GM12892 (cell line): ENCODE measurements at regions not wholly inside any gene's neighbourhood (a gene's known extent, or its start where the extent isn't known, plus 50 kb on each side); places are given as distances from the start of the nearest gene placed in this dataset.

Experiments used
- DNase-seq: peaks from one replicate; pipeline ENCODE4 v3.0.0; 2011; ENCODE audit not compliant: insufficient read length
- FAIRE-seq: peaks from 2 replicates; lab custom pipeline; 2011; peaks lifted over from hg19 to GRCh38; lab: Jason Lieb, UNC
- POLR2A ChIP-seq: IDR thresholded peaks from 2 replicates; pipeline ENCODE4 v1.6.1; 2011; ENCODE audit warnings: low read depth, low read length, control low read depth
- POLR2AphosphoS5 ChIP-seq: IDR thresholded peaks from 2 replicates; pipeline ENCODE4 v1.6.1; 2011; ENCODE audit warnings: low read depth, low read length, control low read depth
- TAF1 ChIP-seq: IDR thresholded peaks from 2 replicates; pipeline ENCODE4 v1.6.1; 2011; ENCODE audit warnings: low read depth, mild to moderate bottlenecking, control low read depth, low read length, borderline replicate concordance

DNA sequence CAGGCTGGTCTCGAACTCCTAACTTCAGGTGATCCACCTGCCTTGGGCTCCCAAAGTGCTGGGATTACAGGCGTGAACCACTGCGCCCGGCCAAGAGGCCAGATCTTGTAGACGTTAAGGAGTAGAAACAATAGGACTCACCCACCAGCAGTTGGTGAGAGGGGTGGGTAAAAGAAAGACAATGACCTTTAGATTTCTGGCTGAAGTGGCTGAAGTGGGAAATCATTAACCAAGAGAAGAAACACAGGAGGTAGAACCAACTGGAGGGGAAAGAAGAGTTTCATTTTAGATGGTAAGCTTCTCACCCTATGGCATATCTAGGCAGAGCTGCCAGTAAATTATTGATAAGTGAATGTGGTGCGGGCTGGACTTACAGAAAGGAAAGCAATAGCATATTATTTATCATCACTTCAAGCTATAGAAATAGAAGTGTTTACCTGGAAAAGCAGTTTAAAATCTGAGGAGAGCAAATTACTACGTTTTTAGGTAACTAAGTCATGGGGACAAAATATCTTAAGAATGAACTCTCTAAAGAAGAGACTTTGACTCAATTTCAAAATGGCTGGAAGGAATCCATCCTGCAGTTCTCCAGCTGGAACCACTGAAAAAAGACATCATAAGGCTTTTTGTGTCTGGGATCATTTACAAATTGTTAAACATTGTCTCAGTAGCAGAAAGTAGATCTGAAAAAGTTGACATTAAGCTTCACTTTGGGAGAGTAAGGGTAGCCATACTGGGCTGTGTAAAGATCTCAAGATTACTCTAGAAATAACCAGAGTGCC is 109.6 kb downstream of the ALDH8A1 start:
- TF ChIP-seq TAF1 (no peak), POLR2AphosphoS5 (no peak), POLR2A (no peak)
- FAIRE-seq (no peak), DNase-seq (no peak)

DNA sequence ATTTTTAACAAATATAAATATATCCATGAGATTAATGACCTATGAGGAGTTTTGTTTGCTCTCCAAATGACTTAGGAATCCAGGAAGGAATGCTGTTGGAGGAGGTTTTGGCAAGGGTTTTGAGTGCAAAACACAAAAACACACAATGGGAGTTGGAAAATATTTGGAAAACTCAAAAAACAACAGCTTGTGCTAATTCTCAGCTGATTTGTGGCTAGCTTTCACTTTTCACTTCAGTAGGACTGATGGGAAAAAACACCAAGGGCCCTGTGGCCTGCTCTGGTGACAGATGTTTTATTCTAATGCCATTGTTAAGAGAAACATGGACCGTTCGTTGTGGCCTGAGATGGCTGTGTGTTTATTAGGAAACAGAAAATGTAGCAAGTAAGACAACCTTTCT is 113.9 kb downstream of the ALDH8A1 start:
- FAIRE-seq (no peak), DNase-seq (no peak)
- TF ChIP-seq TAF1, result no peak
- no peak for TF ChIP-seq POLR2A
- no peak for TF ChIP-seq POLR2AphosphoS5

DNA sequence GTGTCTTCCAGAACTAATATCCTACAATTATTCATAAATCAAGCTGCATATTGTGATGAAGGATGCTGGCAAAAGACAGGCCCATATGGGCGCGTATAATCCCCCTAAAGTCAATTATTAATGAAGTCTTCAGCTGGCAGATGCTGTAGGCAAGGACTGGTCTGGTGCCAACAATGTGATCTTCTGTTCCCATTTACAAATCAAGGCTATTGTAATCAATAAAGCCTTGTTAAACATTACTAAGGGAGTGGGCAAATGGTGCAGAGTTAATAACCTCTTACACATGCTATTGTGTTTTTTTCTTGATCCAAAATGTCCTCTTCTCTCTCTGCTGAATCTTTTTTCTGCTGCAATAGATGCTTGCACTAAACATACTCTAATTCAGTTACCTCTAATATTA is 119.0 kb downstream of the ALDH8A1 start:
- TF ChIP-seq POLR2AphosphoS5 (no peak), TAF1 (no peak), POLR2A (no peak)
- DNase-seq, result no peak
- FAIRE-seq, result no peak

DNA sequence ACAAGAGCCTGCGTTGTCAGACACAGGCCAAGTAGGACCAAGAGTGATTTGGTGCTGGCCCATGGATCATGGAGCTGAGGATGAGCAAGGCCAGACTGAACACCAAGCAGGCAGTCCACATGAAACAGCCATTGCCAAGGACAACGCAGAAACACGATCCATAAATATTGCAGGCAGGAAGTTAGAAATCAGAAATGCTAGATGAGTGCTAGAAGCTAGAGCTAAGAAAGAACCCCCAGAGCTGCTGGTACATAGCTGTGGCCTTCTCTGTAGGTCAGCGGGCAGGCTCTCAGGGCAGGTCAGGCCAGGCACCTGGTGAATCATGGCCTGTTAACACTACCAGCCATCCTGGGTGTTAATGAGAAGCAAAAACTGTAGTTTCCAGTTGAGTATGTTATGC is 119.7 kb downstream of the ALDH8A1 start:
- TF ChIP-seq TAF1 (no peak), POLR2AphosphoS5 (no peak), POLR2A (no peak)
- FAIRE-seq (no peak), DNase-seq (no peak)

DNA sequence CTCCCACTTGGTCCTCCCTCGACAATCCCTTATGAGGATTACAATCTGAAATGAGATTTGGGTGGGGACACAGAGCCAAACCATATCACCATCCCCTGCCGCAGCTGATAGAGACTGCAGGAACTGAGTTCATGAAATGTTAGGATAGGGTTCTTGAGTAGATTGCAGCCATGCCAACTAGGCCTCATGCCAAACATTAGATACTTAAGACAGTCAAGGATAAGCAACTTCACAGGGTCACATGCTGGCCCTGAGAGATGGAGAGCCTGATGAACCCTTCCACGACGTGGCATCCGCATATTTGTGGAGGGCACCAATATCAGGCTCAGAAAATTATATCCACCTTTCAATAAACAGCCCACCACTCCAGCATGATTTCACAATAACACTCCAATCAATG is 121.3 kb downstream of the ALDH8A1 start:
- no peak for DNase-seq
- FAIRE-seq, result peak; percentile 38
- no peak for TF ChIP-seq POLR2AphosphoS5
- no peak for TF ChIP-seq POLR2A
- TF ChIP-seq TAF1, result no peak

DNA sequence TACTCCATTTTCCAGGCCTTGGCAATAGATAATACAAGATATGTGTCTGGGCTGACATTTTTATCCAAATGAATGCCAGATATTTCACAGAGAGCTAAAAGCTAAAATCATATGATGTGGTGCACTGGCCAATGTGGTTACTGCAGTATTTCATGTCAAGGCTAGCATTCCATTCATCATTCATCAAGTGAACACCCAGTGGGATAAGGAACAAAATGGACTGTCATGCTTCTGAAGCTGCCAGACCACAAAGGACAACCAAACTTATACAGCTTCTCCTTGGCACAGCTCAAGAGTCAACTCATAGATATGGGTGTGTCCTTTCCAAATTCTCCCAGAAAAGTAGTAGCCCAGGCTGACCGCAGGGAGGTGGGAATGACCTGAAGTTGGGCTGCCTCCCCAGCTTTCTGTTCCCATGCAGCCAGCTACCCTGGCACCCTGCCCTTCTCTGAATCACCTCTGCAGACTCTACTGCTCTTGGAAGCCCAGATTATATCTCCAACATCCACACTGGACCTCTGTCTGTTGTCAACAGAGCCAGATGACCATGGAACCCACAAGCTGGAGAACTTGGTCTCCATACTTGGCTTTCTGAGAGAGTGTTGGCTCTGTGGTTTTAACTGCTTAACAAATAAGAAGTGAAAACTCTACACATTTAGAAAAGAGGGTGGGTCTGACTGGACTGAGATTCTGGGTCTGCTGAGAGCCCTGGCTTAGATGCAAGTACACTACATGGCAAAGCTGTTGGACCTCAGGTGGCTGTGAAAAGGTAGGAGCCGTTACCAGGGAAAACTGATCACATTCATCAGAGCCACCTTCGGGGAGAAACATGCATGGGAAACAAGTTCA is 122.8 kb downstream of the ALDH8A1 start:
- no peak for FAIRE-seq
- no peak for DNase-seq

DNA sequence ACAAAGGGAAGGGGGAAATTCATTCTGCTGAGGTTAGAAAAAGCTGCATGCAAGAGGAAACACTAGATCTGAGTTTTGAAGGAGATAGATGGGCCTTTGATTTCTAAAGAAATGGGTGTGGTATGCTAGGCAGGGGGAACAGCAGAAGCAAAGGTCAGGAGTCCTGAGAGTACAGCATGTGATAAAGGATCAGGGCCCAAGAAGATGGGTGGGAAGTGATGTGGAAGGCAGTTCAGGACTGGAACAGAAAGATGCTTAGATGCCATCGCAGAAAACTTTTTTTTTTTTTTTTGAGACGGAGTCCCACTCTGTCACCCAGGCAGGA is 126.2 kb downstream of the ALDH8A1 start:
- no peak for FAIRE-seq
- no peak for TF ChIP-seq POLR2A
- no peak for TF ChIP-seq TAF1
- no peak for TF ChIP-seq POLR2AphosphoS5
- DNase-seq, result no peak

More for the DNA sequence above, 122.8 kb downstream of the ALDH8A1 start:
- no peak for TF ChIP-seq POLR2AphosphoS5

DNA sequence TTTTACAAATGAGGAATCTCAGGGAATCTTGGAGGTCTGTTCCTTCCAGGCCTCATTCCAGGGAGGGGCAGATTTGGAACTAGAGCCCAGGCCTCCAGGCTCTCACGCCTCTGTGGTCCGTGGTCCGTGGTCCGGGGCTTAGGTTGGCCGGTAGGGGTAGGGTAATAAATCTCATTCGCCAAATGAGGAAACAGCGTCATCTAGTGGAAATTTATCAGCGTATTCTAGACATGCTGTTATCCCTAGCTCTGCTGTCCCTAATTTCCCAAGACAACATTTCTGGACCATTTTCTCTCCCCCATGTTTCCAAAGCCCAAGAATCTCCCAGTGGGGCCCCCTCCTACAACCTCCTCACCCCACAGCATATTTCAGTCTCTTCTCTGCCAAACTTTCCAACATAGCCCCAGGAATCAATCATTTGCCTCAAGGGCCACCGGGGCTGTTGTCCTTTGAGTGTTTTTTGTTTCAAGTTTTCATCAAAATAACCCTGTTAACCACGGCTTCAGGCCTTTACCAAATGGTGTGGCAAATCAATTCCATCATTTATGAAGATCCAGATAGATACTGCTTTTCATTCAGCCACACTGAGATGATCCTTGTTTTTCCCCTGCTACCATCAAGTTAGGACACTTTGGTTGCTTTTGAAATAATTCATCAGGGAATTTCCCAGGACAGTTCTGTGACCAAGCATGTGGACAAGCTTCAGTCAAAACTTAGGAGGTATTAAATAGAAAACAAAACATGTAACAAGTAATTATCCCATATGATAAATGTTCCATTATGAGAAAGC is 126.8 kb downstream of the ALDH8A1 start:
- FAIRE-seq (peak; percentile 51), DNase-seq (peak; percentile 34)
- no peak for TF ChIP-seq POLR2AphosphoS5
- TF ChIP-seq POLR2A, result no peak
- no peak for TF ChIP-seq TAF1

DNA sequence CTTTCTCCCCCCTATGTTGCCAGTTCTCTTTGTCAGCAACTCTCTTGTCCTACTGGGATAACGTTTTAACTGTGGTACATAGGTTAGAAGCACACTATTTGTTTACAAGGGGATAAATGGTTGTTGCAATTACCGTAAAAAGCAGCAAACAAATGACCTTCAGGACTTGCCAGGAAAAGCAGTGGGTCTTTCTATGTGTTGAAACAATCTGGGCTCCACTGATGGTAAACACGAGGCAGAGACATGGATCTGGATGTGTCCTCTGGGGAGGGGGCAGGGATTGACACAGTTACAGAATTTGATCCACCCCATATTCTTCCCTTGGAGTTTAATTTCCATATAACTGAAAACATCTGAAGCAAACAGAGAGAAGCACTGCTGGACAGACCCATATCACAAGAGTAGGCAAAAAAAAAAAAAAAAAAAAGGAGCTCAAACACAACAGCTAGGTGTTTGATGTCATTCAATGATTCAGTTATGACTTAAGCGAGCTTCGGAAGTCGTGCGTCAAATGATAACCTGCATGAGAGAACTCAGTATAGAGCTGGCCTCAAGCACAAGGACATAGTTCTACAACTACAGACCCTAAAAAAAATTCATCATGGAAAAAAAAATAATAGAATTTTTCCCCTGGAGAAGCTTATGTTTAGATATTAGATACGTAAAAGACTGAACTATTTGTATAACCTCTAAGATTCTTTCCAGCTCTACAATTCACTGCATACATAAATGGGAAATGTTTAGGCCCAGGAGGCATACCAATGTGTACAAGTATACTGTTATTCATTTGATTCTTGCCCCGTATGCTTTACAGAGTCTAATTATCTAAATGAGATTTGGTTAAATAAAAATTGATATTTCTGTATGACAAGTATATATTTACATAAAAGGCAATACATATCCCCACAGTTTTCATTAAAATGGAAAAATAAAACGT is 127.7 kb downstream of the ALDH8A1 start:
- no peak for TF ChIP-seq POLR2A
- no peak for TF ChIP-seq TAF1
- no peak for TF ChIP-seq POLR2AphosphoS5
- no peak for DNase-seq
- FAIRE-seq, result no peak

DNA sequence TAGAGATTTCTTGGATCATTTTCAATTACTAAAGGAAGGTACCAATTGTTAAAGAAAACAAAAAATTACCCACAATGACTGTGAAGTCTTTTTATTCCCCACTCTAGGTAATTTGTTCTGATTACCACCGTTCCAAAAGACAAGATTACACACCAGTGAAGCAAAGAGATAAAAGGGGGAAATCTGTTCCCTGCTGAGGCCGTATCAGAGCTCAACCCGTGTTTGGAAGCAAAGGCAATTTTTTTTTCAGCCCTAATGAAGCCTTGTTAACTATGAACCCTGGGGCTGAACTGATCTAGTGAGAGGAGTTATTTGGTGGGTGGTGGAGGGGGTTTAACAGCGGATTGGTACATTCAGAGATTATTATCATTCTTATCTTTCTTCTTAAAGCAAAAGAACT is 128.5 kb downstream of the ALDH8A1 start:
- TF ChIP-seq POLR2A (no peak), POLR2AphosphoS5 (no peak), TAF1 (no peak)
- no peak for FAIRE-seq
- DNase-seq, result no peak
